H1 (cell line): ENCODE measurements at regions not wholly inside any gene's neighbourhood (a gene's known extent, or its start where the extent isn't known, plus 50 kb on each side); places are given as distances from the start of the nearest gene placed in this dataset.

Experiments
- CTCF ChIA-PET: fragments of 300-600 bp; sonication (Branson Sonifier 250); formaldehyde crosslinking; loops from one replicate; lab custom pipeline; 2021; ENCODE audit not compliant: partially characterized antibody; lab: Charles Lee
- POLR2A ChIA-PET: fragments of 300-600 bp; sonication (Branson Sonifier 250); formaldehyde crosslinking; loops from one replicate; lab custom pipeline; 2021; ENCODE audit warnings: inconsistent platforms; ENCODE audit not compliant: partially characterized antibody; lab: Charles Lee
- DNase-seq, 2 experiments: peaks; one replicate each; pipeline versions ENCODE4 v3.0.0 to v3.0.0-alpha.2; 2010 to 2022; ENCODE audit warnings: low spot score in 2 of 2, low read depth in 1 of 2, mixed read lengths in 1 of 2
- FAIRE-seq: peaks from 2 replicates; lab custom pipeline; 2011; peaks lifted over from hg19 to GRCh38; lab: Jason Lieb, UNC
- H2AFZ ChIP-seq: 2 replicates; pipeline ENCODE4 v1.8.1; 2012; ENCODE audit warnings: low read length, inconsistent platforms
- H2AK5ac ChIP-seq: 2 replicates; pipeline ENCODE4 v1.6.1; 2013; ENCODE audit warnings: low read depth, low read length
- H2BK120ac ChIP-seq: replicated peaks from 2 replicates; pipeline ENCODE3; 2013; ENCODE audit warnings: low read depth, low read length, inconsistent platforms
- H2BK12ac ChIP-seq: 2 replicates; pipeline ENCODE4 v1.6.1; 2013; ENCODE audit warnings: low read depth, low read length
- H2BK15ac ChIP-seq: 2 replicates; pipeline ENCODE4 v1.6.1; 2013; ENCODE audit warnings: low read length
- H2BK20ac ChIP-seq: 2 replicates; pipeline ENCODE4 v1.6.1; 2013; ENCODE audit warnings: low read length
- H2BK5ac ChIP-seq: 2 replicates; pipeline ENCODE4 v1.6.1; 2013; ENCODE audit warnings: low read depth, low read length
- H3K14ac ChIP-seq: 2 replicates; pipeline ENCODE4 v1.6.1; 2013; ENCODE audit warnings: inconsistent platforms; ENCODE audit not compliant: insufficient read length
- H3K18ac ChIP-seq: 2 replicates; pipeline ENCODE4 v1.6.1; 2013; ENCODE audit warnings: low read length; ENCODE audit errors: extremely low read depth
- H3K23ac ChIP-seq: 2 replicates; pipeline ENCODE4 v1.6.1; 2013; ENCODE audit warnings: inconsistent platforms; ENCODE audit not compliant: insufficient read length
- H3K23me2 ChIP-seq: 2 replicates; pipeline ENCODE4 v1.6.1; 2013; ENCODE audit warnings: low read depth, low read length
- H3K27ac ChIP-seq: 2 replicates; pipeline ENCODE4 v1.6.1; 2011; ENCODE audit warnings: low read depth, low read length, inconsistent platforms
- H3K27me3 ChIP-seq, 4 experiments: replicated peaks in 1 of 4; 1 replicate in 1 of 4; 2 replicates in 3 of 4; pipeline versions ENCODE4 v1.6.1 to v1.8.1; 2011 to 2013; ENCODE audit warnings: low read length in 3 of 4, mild to moderate bottlenecking in 3 of 4, inconsistent platforms in 2 of 4, mixed read lengths in 2 of 4, moderate library complexity in 1 of 4; ENCODE audit not compliant: control insufficient read depth in 3 of 4, insufficient read depth in 3 of 4; ENCODE audit errors: extremely low read depth in 1 of 4
- H3K36me3 ChIP-seq, 4 experiments: 2 replicates each; pipeline versions ENCODE4 v1.6.1 to v1.8.1; 2011 to 2013; ENCODE audit warnings: mild to moderate bottlenecking in 4 of 4, low read length in 3 of 4, moderate library complexity in 2 of 4, control low read depth in 1 of 4, inconsistent platforms in 1 of 4; ENCODE audit not compliant: insufficient read depth in 4 of 4, control insufficient read depth in 2 of 4
- H3K4ac ChIP-seq: replicated peaks from 2 replicates; pipeline ENCODE3; 2013; ENCODE audit warnings: low read length, low read depth, mixed read lengths, inconsistent platforms; ENCODE audit not compliant: insufficient read length
- H3K4me1 ChIP-seq, 4 experiments: replicated peaks in 1 of 4; 1 replicate in 1 of 4; 2 replicates in 3 of 4; pipeline versions ENCODE4 v1.6.1 to v1.8.1; 2011 to 2013; ENCODE audit warnings: low read length in 3 of 4, inconsistent platforms in 2 of 4, mixed read lengths in 1 of 4; ENCODE audit not compliant: insufficient read depth in 4 of 4, control insufficient read depth in 3 of 4
- H3K4me2 ChIP-seq, 2 experiments: 2 replicates each; pipeline versions ENCODE4 v1.6.1 to v1.8.1; 2011 to 2013; ENCODE audit warnings: low read depth in 2 of 2, low read length in 2 of 2, control low read depth in 1 of 2, inconsistent platforms in 1 of 2, mild to moderate bottlenecking in 1 of 2; ENCODE audit not compliant: insufficient read depth in 1 of 2
- H3K4me3 ChIP-seq, 4 experiments: fragments of 200-600, 300-600 bp in 1 of 4; sonication (generic), shearing (Covaris generic), sonication (Bioruptor Twin) in 1 of 4; 2 replicates each; pipeline versions ENCODE4 v1.5.1 to v1.8.1; 2011 to 2016; ENCODE audit warnings: low read length in 4 of 4, low read depth in 3 of 4, control low read depth in 2 of 4, inconsistent platforms in 2 of 4, mild to moderate bottlenecking in 2 of 4, mixed read lengths in 1 of 4, moderate library complexity in 1 of 4; ENCODE audit not compliant: insufficient read depth in 2 of 4; ENCODE audit errors: extremely low read depth in 1 of 4
- H3K56ac ChIP-seq: replicated peaks from 2 replicates; pipeline ENCODE3; 2013; ENCODE audit warnings: low read depth, mild to moderate bottlenecking, mixed read lengths, low read length, inconsistent platforms; ENCODE audit not compliant: insufficient read length
- H3K79me1 ChIP-seq: 2 replicates; pipeline ENCODE4 v1.6.1; 2013; ENCODE audit warnings: low read depth, low read length, control low read depth
- H3K79me2 ChIP-seq, 2 experiments: 2 replicates each; pipeline versions ENCODE4 v1.6.1 to v1.8.1; 2012 to 2013; ENCODE audit warnings: low read length in 2 of 2, mild to moderate bottlenecking in 2 of 2, inconsistent platforms in 1 of 2; ENCODE audit not compliant: insufficient read depth in 2 of 2, control insufficient read depth in 1 of 2
- H3K9ac ChIP-seq, 4 experiments: replicated peaks in 1 of 4; 1 replicate in 1 of 4; 2 replicates in 3 of 4; pipeline versions ENCODE4 v1.6.1 to v1.8.1; 2011 to 2013; ENCODE audit warnings: low read depth in 3 of 4, low read length in 3 of 4, control low read depth in 2 of 4, mild to moderate bottlenecking in 2 of 4, moderate library complexity in 2 of 4, inconsistent platforms in 1 of 4; ENCODE audit errors: extremely low read depth in 1 of 4
- H3K9me3 ChIP-seq, 2 experiments: 2 replicates each; pipeline versions ENCODE4 v1.6.1 to v1.8.1; 2012 to 2013; ENCODE audit warnings: mild to moderate bottlenecking in 2 of 2, moderate library complexity in 2 of 2, control low read depth in 1 of 2, inconsistent platforms in 1 of 2, low read depth in 1 of 2, low read length in 1 of 2, mixed read lengths in 1 of 2; ENCODE audit not compliant: insufficient read depth in 2 of 2
- H4K20me1 ChIP-seq, 2 experiments: replicated peaks in 1 of 2; 2 replicates each; pipeline versions ENCODE3 to v1.8.1; 2011 to 2013; ENCODE audit warnings: inconsistent platforms in 2 of 2, low read length in 2 of 2, mild to moderate bottlenecking in 1 of 2; ENCODE audit not compliant: insufficient read depth in 2 of 2, control insufficient read depth in 1 of 2
- H4K5ac ChIP-seq: 2 replicates; pipeline ENCODE4 v1.6.1; 2013; ENCODE audit warnings: low read length, low read depth, mixed read lengths, inconsistent platforms; ENCODE audit not compliant: insufficient read length
- H4K8ac ChIP-seq: 2 replicates; pipeline ENCODE4 v1.8.0; 2013; ENCODE audit warnings: mild to moderate bottlenecking, moderate library complexity, low read length, inconsistent platforms; ENCODE audit not compliant: insufficient read depth; ENCODE audit errors: extremely low read depth
- H4K91ac ChIP-seq: replicated peaks from 2 replicates; pipeline ENCODE3; 2013; ENCODE audit warnings: low read length, mixed read lengths, inconsistent platforms; ENCODE audit not compliant: insufficient read length
- CHD2 ChIP-seq: IDR thresholded peaks from 2 replicates; pipeline ENCODE4 v1.6.1; 2012; ENCODE audit warnings: low read length, improper control_type of control experiment
- CREB1 ChIP-seq: IDR thresholded peaks from 2 replicates; pipeline ENCODE4 v1.6.1; 2012; ENCODE audit warnings: inconsistent platforms
- FOSL1 ChIP-seq: IDR thresholded peaks from 2 replicates; pipeline ENCODE4 v1.6.1; 2011; ENCODE audit warnings: mild to moderate bottlenecking, low read depth, low read length, moderate library complexity; ENCODE audit not compliant: insufficient read depth
- RAD21 ChIP-seq, 2 experiments: IDR thresholded peaks in 1 of 2; conservative IDR thresholded peaks in 1 of 2; 2 replicates each; pipeline ENCODE4 v1.6.1; 2011; ENCODE audit warnings: low read depth in 2 of 2, low read length in 2 of 2, improper control_type of control experiment in 1 of 2, inconsistent platforms in 1 of 2, mild to moderate bottlenecking in 1 of 2, moderate library complexity in 1 of 2
- SAP30 ChIP-seq: fragments of 300-600 bp; sonication (generic); IDR thresholded peaks from 2 replicates; pipeline ENCODE4 v1.7.1; 2012; ENCODE audit warnings: low read length, moderate library complexity, mild to moderate bottlenecking, inconsistent platforms; ENCODE audit not compliant: insufficient read depth, insufficient replicate concordance
- SIN3A ChIP-seq, 2 experiments: IDR thresholded peaks in 1 of 2; conservative IDR thresholded peaks in 1 of 2; 2 replicates each; pipeline ENCODE4 v1.6.1; 2011 to 2012; ENCODE audit warnings: low read length in 2 of 2, improper control_type of control experiment in 1 of 2, low read depth in 1 of 2, mild to moderate bottlenecking in 1 of 2
- SP2 ChIP-seq: IDR thresholded peaks from 2 replicates; pipeline ENCODE4 v1.6.1; 2012; ENCODE audit warnings: mild to moderate bottlenecking, low read length, inconsistent platforms
- SP4 ChIP-seq: IDR thresholded peaks from 2 replicates; pipeline ENCODE4 v1.6.1; 2012; ENCODE audit warnings: low read length, inconsistent platforms
- TCF12 ChIP-seq: IDR thresholded peaks from 2 replicates; pipeline ENCODE4 v1.6.1; 2011; ENCODE audit warnings: low read depth, mild to moderate bottlenecking, low read length
- WGBS, 2 experiments: shearing (Covaris generic) in 1 of 2; methylation state at CpG; one replicate each; pipeline versions ENCODE4 v1.1.6 to v1.1.7; 2013 to 2015; ENCODE audit warnings: low lambda C conversion rate in 2 of 2, mixed read lengths in 2 of 2, inconsistent platforms in 1 of 2, low coverage in 1 of 2, missing lambda C conversion rate in 1 of 2; ENCODE audit not compliant: insufficient replicate concordance in 2 of 2, insufficient coverage in 1 of 2, insufficient read length in 1 of 2; ENCODE audit errors: extremely low coverage in 1 of 2, missing lambda C conversion rate in 1 of 2; 5-methylcytosine and 5-hydroxymethylcytosine counted together
- TF ChIP-seq, protein P1 (sequence below): IDR thresholded peaks from 2 replicates; pipeline ENCODE4 v1.6.1; 2012; ENCODE audit warnings: low read length, inconsistent platforms

DNA sequence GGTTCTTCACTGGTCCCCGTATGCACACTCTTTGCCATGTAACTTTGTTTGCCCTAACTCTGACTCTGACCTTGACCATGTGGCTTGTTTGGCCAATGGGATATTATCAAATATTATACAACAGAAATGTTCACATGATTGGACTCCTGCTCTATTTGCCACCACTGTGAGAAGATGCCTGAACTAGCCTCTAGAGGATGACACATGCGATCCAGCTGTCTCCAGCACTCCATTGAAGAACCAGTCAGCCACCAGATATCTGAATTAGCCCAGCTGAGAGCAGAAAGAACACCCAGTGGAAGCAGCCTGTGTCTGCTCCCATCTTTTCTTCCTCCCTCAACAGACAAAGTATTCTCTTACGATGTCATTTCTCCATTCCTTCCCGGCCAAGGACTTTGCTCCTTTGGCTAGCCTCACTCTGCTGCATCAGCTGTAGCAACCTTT lies 412.1 kb downstream of the IRS1 start:
- Histone ChIP-seq H3K79me2 (no peaks in the 10 kb centered on the region), H3K27ac (no peak overlapping the region), H3K18ac (no peak overlapping the region), H3K9me3 (no peaks in the 10 kb centered on the region), H3K23ac (no peak overlapping the region), H3K4me1 (no peaks in the 10 kb centered on the region), H4K91ac (no peak overlapping the region), H3K9ac (no peak overlapping the region), H2AK5ac (no peak overlapping the region), H3K79me1 (no peaks in the 10 kb centered on the region), H3K4me3 (no peak overlapping the region), H4K20me1 (no peaks in the 10 kb centered on the region), H2BK120ac (no peak overlapping the region), H3K14ac (no peak overlapping the region), H2BK20ac (no peak overlapping the region), H3K56ac (no peak overlapping the region), H2BK12ac (no peak overlapping the region), H3K23me2 (no peaks in the 10 kb centered on the region), H4K5ac (no peak overlapping the region), H2BK5ac (no peak overlapping the region), H2BK15ac (no peak overlapping the region), H3K4me2 (no peak overlapping the region), H2AFZ (no peak overlapping the region), H3K27me3 (no peaks in the 10 kb centered on the region), H3K36me3 (no peaks in the 10 kb centered on the region), H4K8ac (no peak overlapping the region), H3K4ac (no peak overlapping the region)
- FAIRE-seq = no peak
- POLR2A ChIA-PET = no interaction called here
- TF ChIP-seq RAD21 (IDR thresholded peaks at IDR 0.05 in 1 of 2, conservative IDR thresholded peaks at IDR 0.05 in 1 of 2; ENCODE audit: low read depth in 2 of 2, low read length in 2 of 2) = no peak
- no peak for TF ChIP-seq SP4
- no peak for TF ChIP-seq TCF12
- no peak for TF ChIP-seq FOSL1
- TF ChIP-seq, protein P1, sequence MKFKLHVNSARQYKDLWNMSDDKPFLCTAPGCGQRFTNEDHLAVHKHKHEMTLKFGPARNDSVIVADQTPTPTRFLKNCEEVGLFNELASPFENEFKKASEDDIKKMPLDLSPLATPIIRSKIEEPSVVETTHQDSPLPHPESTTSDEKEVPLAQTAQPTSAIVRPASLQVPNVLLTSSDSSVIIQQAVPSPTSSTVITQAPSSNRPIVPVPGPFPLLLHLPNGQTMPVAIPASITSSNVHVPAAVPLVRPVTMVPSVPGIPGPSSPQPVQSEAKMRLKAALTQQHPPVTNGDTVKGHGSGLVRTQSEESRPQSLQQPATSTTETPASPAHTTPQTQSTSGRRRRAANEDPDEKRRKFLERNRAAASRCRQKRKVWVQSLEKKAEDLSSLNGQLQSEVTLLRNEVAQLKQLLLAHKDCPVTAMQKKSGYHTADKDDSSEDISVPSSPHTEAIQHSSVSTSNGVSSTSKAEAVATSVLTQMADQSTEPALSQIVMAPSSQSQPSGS = no peak
- TF ChIP-seq CHD2 = no peak
- no peak for TF ChIP-seq SIN3A (conservative IDR thresholded peaks at IDR 0.05 in 1 of 2, IDR thresholded peaks at IDR 0.05 in 1 of 2; ENCODE audit: low read depth in 1 of 2, low read length in 2 of 2)
- TF ChIP-seq SAP30 = no peak
- no peak for TF ChIP-seq CREB1
- no peak for TF ChIP-seq SP2
- no peak for DNase-seq
- 92% methylated on average over 4 of the region's 4 CpGs; no CpG with 5 or more reads in 1 of the 2 experiments for WGBS, 2 experiments
- CTCF ChIA-PET = interaction anchor here (0.6 kb wide), 1 partner anchor 17 kb away, joined by 3 read pairs; no protein-coding TSS in a partner anchor
